ENCODE measurements at regions not wholly inside any gene's neighbourhood (a gene's known extent, or its start where the extent isn't known, plus 50 kb on each side); places are given as distances from the start of the nearest gene placed in this dataset.

- WGBS, 3 donors = 98% methylated on average over 3 of the region's 3 CpGs
- TF ChIP-seq EP300 (IDR thresholded peaks at IDR 0.05) (no peak), POLR2A (IDR thresholded peaks at IDR 0.05) (no peak), CTCF (IDR thresholded peaks at IDR 0.05) (no peak)
- no peak overlapping the region for H3K4me3 ChIP-seq
- no peak overlapping the region for H3K27ac ChIP-seq
- no peaks in the 10 kb centered on the region for H3K36me3 ChIP-seq
- no peaks in the 10 kb centered on the region for H3K9me3 ChIP-seq
- H3K4me1 ChIP-seq (ENCODE audit: insufficient read depth) = no peaks in the 10 kb centered on the region
- H3K27me3 ChIP-seq = no peaks in the 10 kb centered on the region
- no peak for DNase-seq
- intact Hi-C loops (cut with DNase I) = no loop called here
These were observed 517.6 kb downstream of the TXNL1 start for GRCh38 chr18:56120782-56121181.

GRCh38 chr18:56119681-56120080 is 518.7 kb downstream of the TXNL1 start:
- DNase-seq = no peak
- Histone ChIP-seq H3K27me3 (no peaks in the 10 kb centered on the region), H3K4me3 (no peak overlapping the region), H3K36me3 (no peaks in the 10 kb centered on the region), H3K9me3 (no peaks in the 10 kb centered on the region), H3K4me1 (ENCODE audit: insufficient read depth) (no peaks in the 10 kb centered on the region), H3K27ac (no peak overlapping the region)
- 81 to 85% (median 84%) methylated on average over 4 of the region's 4 CpGs for WGBS, 3 donors
- TF ChIP-seq EP300 (IDR thresholded peaks at IDR 0.05) (no peak), CTCF (IDR thresholded peaks at IDR 0.05) (no peak), POLR2A (IDR thresholded peaks at IDR 0.05) (no peak)
- intact Hi-C loops (cut with DNase I) = no loop called here

- H3K36me3 ChIP-seq = no peaks in the 10 kb centered on the region
- intact Hi-C loops (cut with DNase I) = no loop called here
- no peaks in the 10 kb centered on the region for H3K27me3 ChIP-seq
- no peaks in the 10 kb centered on the region for H3K9me3 ChIP-seq
- H3K27ac ChIP-seq = no peak overlapping the region
- no peaks in the 10 kb centered on the region for H3K4me1 ChIP-seq (ENCODE audit: insufficient read depth)
- H3K4me3 ChIP-seq = no peak overlapping the region
- TF ChIP-seq CTCF (IDR thresholded peaks at IDR 0.05) (no peak), EP300 (IDR thresholded peaks at IDR 0.05) (no peak), POLR2A (IDR thresholded peaks at IDR 0.05) (no peak)
- peak in 4 of 5 donors; percentile 23 to 35 (median 27) for DNase-seq
- WGBS, 3 donors = 49 to 61% (median 56%) methylated on average over 2 of the region's 2 CpGs
These were observed 520.0 kb downstream of the TXNL1 start for GRCh38 chr18:56118422-56118821.

GRCh38 chr18:56115071-56116015 is 523.0 kb downstream of the TXNL1 start:
- TF ChIP-seq EP300 (IDR thresholded peaks at IDR 0.05) (no peak), POLR2A (IDR thresholded peaks at IDR 0.05) (no peak), CTCF (IDR thresholded peaks at IDR 0.05) (no peak)
- Histone ChIP-seq H3K27me3 (no peaks in the 10 kb centered on the region), H3K36me3 (no peaks in the 10 kb centered on the region), H3K27ac (no peak overlapping the region), H3K4me1 (ENCODE audit: insufficient read depth) (no peaks in the 10 kb centered on the region), H3K9me3 (no peaks in the 10 kb centered on the region), H3K4me3 (no peak overlapping the region)
- 86 to 88% (median 86%) methylated on average over 6 of the region's 6 CpGs for WGBS, 3 donors
- DNase-seq = no peak
- intact Hi-C loops (cut with DNase I) = no loop called here

Data from ovary (tissue), 7 donors.